Spinal cord (tissue), 9 donors: ENCODE measurements at regions not wholly inside any gene's neighbourhood (a gene's known extent, or its start where the extent isn't known, plus 50 kb on each side); places are given as distances from the start of the nearest gene placed in this dataset.

ENCODE experiments used
- DNase-seq, 6 donors: peaks; one replicate each; pipeline versions ENCODE4 v3.0.0 to v3.0.0-alpha.2; 2013 to 2015; ENCODE audit warnings: low spot score in 6 of 6, low read depth in 4 of 6
- H3K27ac ChIP-seq: one replicate; pipeline ENCODE4 v1.5.1; 2013; ENCODE audit warnings: low read depth, low read length, control low read depth
- H3K27me3 ChIP-seq: one replicate; pipeline ENCODE4 v1.6.1; 2013; ENCODE audit warnings: low read length; ENCODE audit not compliant: control insufficient read depth, insufficient read depth
- H3K36me3 ChIP-seq: one replicate; pipeline ENCODE4 v1.6.1; 2013; ENCODE audit warnings: low read length; ENCODE audit not compliant: control insufficient read depth, insufficient read depth
- H3K4me1 ChIP-seq: one replicate; pipeline ENCODE4 v1.6.1; 2013; ENCODE audit warnings: low read length; ENCODE audit not compliant: control insufficient read depth, insufficient read depth
- H3K4me3 ChIP-seq: one replicate; pipeline ENCODE4 v1.5.1; 2013; ENCODE audit warnings: low read depth, low read length, control low read depth
- H3K9me3 ChIP-seq: one replicate; pipeline ENCODE4 v1.6.1; 2013; ENCODE audit warnings: low read length; ENCODE audit not compliant: control insufficient read depth, insufficient read depth
- WGBS: methylation state at CpG from one replicate; pipeline ENCODE4 v1.1.5; 2013; ENCODE audit warnings: missing lambda C conversion rate; ENCODE audit not compliant: insufficient coverage; 5-methylcytosine and 5-hydroxymethylcytosine counted together
- donor health status: healthy.

DNA sequence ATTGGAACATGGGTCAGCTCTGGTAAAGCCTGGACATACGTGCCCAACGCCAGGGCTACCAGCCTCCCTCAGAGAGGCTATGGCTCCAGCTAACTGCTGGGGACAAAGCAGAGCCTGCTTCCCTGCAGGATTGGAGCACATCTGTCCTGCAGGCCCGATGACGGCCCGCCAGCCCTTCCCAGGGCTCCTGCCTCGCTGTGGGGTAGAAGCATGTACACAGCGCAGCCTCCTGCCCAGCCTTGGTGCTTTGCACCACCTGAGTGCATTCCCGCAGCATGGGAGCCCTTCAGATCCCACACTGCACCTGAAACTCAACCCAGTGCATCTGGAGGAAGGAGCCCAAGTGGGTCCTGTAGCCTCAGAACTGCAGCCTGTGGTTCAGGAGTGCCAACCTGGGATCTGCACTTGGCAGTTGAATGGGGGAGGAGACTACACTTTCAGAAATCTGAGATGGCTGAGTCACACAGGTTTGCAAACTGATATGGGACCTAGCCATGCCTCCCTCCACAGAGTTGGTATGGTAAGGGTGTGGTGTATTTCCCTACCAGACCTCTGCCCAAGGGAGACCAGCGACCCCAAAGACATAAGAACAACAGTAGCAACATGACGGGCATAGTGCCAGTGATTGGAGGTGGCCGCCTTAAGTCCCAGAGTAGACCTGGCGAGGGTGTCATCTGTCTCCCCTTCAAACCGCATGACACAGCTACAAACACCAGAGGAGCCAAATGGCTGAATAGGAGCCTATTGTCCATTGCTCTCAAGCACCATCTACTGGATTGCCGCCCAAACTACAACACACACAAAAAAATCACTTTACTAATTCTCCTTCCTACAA lies 273.9 kb upstream of the MIS18BP1 start:
- no peak overlapping the region for H3K27ac ChIP-seq
- no peaks in the 10 kb centered on the region for H3K27me3 ChIP-seq
- no peak overlapping the region for H3K4me3 ChIP-seq
- DNase-seq: peak in 4 of 6 donors; percentile 1 to 26 (median 6)
- no peaks in the 10 kb centered on the region for H3K4me1 ChIP-seq
- peaks cover 1% of the 10 kb centered on the region for H3K9me3 ChIP-seq
- 71% methylated on average over 13 of the region's 14 CpGs for WGBS
- no peaks in the 10 kb centered on the region for H3K36me3 ChIP-seq

DNA sequence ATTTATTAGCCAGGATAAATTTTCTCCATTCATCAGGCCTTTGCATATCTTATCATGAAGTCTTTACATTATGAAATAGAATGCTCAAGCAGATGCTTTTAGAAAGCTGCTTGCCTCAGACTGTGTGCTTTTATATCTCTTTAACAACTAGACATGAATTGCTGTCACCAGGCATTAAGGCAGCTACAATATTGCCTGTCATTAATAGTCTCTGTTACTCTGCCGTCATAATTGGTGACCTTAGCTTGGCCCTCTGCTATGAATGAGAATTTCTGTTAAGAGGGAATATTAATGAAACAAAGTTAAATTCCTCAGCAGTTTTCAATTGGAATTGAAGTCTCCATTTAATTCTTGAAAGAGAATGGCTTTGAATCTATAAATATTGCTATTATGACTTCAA lies 266.8 kb upstream of the MIS18BP1 start:
- H3K4me1 ChIP-seq: no peaks in the 10 kb centered on the region
- whole genome bisulfite sequencing: 50% methylated on average over 1 of the region's 1 CpG

DNA sequence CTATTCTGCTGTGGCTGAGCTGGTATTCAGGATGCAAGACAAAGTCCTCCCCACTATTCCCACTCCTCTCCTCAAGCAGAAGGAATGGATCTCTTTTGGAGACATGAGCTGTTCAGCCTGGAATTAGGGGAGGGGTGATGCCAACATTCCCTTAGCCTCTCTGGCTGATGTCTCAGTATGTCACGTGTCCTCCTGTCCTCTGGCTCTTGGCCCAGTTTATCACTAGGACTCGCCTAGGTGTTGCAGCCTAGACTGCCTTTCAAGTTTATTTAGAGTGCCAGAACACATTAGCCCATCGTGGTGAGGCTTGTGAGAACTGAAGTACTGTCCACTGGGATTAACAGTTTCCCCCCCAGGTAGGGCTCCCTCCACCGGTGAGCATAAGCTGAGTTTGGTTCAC lies 239.9 kb upstream of the MIS18BP1 start:
- WGBS: 87% methylated on average over 4 of the region's 4 CpGs
- Histone ChIP-seq H3K9me3 (no peaks in the 10 kb centered on the region), H3K4me3 (no peak overlapping the region), H3K36me3 (no peaks in the 10 kb centered on the region), H3K27me3 (no peaks in the 10 kb centered on the region), H3K27ac (no peak overlapping the region), H3K4me1 (no peaks in the 10 kb centered on the region)
- no peak for DNase-seq

More for the DNA sequence above, 266.8 kb upstream of the MIS18BP1 start:
- Histone ChIP-seq H3K27ac (no peak overlapping the region), H3K36me3 (no peaks in the 10 kb centered on the region), H3K27me3 (no peaks in the 10 kb centered on the region), H3K9me3 (peaks cover under 1% of the 10 kb centered on the region), H3K4me3 (no peak overlapping the region)
- peak in 1 of 6 donors; percentile 24 for DNase-seq

DNA sequence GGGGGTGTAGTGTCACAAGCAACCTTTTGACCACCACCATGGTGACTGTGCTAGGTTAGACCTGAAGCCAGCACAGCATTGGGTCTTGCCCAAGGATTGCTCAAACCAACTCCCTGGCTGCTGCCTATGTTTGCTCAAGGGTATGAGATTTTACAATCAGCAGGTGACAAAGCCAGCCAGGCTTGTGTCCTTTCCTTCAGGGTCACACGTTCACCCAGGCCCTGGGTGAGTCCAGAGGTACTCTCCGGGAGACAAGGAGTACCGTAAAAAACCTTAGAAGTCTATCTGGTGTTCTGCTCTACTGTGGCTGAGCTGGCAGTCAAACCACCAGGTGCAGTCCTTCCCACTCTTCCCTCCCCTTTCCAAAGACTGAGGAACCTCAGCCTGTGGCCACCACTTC lies 238.9 kb upstream of the MIS18BP1 start:
- no peaks in the 10 kb centered on the region for H3K36me3 ChIP-seq
- DNase-seq: no peak
- no peak overlapping the region for H3K27ac ChIP-seq
- H3K27me3 ChIP-seq: no peaks in the 10 kb centered on the region
- no peaks in the 10 kb centered on the region for H3K9me3 ChIP-seq
- 86% methylated on average over 3 of the region's 3 CpGs for WGBS
- H3K4me3 ChIP-seq: no peak overlapping the region
- no peaks in the 10 kb centered on the region for H3K4me1 ChIP-seq

DNA sequence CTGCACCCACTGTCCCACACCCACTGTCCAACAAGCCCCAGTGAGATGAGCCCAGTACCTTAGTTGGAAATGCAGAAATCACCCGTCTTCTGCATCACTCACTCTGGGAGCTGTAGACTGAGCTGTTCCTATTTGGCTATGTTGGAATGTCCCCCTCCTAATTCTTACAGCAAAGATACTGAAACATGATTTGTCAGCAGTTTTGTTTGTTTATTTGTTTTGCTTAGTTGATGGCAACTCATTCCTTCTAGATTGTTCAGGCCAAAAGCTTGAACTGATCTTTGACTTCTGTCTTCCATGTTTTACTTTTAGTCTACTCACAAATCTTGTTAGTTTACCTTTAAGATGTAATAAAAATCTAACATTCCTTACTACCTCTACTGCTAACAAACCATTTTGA lies 233.6 kb upstream of the MIS18BP1 start:
- WGBS: no CpG with 5 or more reads among the region's 1 CpG
- no peaks in the 10 kb centered on the region for H3K4me1 ChIP-seq
- no peaks in the 10 kb centered on the region for H3K27me3 ChIP-seq
- H3K4me3 ChIP-seq: no peak overlapping the region
- DNase-seq: no peak
- no peaks in the 10 kb centered on the region for H3K9me3 ChIP-seq
- no peaks in the 10 kb centered on the region for H3K36me3 ChIP-seq
- H3K27ac ChIP-seq: no peak overlapping the region

DNA sequence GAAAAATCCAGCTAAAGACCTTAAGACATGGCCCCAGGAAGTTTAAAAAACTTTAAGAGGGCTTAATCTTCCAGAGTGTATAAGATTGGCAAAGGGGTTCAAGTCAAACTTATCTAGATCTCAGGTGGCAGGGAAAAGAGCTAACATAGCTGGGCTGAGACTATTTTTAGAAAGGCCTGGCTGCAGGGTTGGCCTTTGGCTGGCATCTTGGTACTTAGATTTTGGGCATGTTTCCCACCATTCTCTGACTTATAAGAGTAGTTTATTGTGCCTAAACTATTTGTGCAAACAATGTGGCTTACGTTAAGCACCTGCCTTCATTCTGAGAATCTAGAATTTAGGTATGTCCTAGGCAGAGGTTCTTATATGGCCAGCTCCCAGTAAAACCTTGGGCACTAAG lies 214.0 kb upstream of the MIS18BP1 start:
- Histone ChIP-seq H3K4me3 (no peak overlapping the region), H3K36me3 (no peaks in the 10 kb centered on the region), H3K4me1 (no peaks in the 10 kb centered on the region), H3K27ac (no peak overlapping the region), H3K27me3 (no peaks in the 10 kb centered on the region), H3K9me3 (no peaks in the 10 kb centered on the region)
- 86% methylated on average over 1 of the region's 1 CpG for WGBS
- DNase-seq: no peak

DNA sequence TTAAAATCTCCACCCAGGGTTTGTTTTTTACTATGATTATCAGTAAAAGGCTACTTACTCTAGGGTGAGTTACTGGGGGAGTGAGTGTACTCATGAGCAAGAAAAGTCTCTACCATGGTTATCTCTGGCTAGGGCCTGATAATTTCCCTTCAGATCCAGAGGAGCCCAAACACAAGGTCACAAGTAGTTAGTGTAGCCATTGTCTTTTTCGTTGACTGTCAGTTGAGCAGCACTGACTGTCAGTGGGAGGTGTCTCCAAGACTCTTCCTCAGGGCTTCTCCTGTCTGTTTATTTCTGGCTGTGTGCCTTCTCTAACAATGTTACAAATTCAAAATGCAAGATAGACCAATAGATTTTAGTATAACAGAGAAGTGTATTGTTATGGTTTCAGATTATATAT lies 181.2 kb upstream of the MIS18BP1 start:
- H3K4me1 ChIP-seq: no peaks in the 10 kb centered on the region
- no peak overlapping the region for H3K4me3 ChIP-seq
- H3K27me3 ChIP-seq: no peaks in the 10 kb centered on the region
- no peaks in the 10 kb centered on the region for H3K9me3 ChIP-seq
- 75% methylated on average over 1 of the region's 1 CpG for WGBS
- no peak for DNase-seq
- no peaks in the 10 kb centered on the region for H3K36me3 ChIP-seq
- no peak overlapping the region for H3K27ac ChIP-seq

DNA sequence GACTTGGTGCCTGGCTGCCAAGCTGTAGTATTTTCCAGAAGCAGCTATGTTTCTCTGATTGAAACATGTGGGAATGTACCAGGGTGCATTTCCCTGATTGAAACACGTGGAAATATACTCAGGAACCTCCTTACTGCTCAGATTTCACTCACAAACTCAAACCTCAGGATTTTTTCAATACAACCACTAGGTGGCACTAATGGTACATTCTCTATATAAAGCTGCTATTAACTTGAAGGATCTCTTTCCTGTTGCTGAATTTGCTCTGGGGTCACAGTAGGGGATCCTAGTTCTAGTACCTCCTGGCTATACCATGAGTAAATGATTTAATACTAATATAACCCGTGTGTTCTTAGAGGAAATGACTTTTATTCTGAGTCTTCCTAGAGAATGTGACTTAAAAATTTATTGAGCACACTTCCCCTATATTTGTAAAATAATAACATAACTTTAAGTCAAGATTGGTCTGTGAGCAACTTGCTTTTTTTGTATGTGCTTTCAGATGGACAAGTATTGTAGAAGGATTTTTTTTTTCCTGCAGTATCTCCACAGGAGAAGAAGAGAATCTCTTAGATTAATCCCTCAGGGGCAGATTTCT lies 173.8 kb upstream of the MIS18BP1 start:
- Histone ChIP-seq H3K9me3 (peaks cover 2% of the 10 kb centered on the region), H3K4me1 (no peaks in the 10 kb centered on the region), H3K27ac (no peak overlapping the region), H3K36me3 (no peaks in the 10 kb centered on the region), H3K4me3 (no peak overlapping the region), H3K27me3 (no peaks in the 10 kb centered on the region)
- no CpG with 5 or more reads among the region's 2 CpGs for WGBS
- peak in 5 of 6 donors; percentile 4 to 86 (median 31) for DNase-seq

DNA sequence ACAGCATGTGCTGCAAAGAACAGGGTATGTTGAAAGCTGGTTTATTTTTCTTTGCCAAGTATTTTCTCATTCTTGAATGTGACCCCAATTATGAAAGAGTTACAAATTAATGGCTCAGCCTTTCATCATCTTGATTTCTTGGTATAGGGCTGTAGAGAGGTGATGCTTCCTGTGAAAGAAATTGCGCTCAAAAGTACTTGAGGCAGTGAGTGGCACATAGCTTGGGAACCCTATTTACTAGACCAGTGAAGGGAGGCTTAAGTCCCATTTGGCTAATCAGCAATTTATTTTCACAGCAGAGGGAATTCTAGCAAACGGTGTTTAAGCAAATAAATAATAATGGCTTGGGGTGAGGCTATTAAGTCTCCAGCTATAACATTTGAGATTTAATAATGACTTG lies 153.9 kb upstream of the MIS18BP1 start:
- H3K4me1 ChIP-seq: no peaks in the 10 kb centered on the region
- no peaks in the 10 kb centered on the region for H3K27me3 ChIP-seq
- WGBS: 50% methylated on average over 1 of the region's 2 CpGs
- no peak overlapping the region for H3K4me3 ChIP-seq
- H3K9me3 ChIP-seq: no peaks in the 10 kb centered on the region
- H3K36me3 ChIP-seq: no peaks in the 10 kb centered on the region
- DNase-seq: peak in 1 of 6 donors; percentile 60
- no peak overlapping the region for H3K27ac ChIP-seq
